Esophagus squamous epithelium (tissue), 5 donors: ENCODE measurements at regions not wholly inside any gene's neighbourhood (a gene's known extent, or its start where the extent isn't known, plus 50 kb on each side); places are given as distances from the start of the nearest gene placed in this dataset.
"Not testable (repeated sequence)": the region's sequence is repeated elsewhere in the genome, so short reads cannot be mapped to it uniquely, and the experiment has no call there.

Source experiments
- DNase-seq: peaks from one replicate; lab custom pipeline; 2025; lab: John Stamatoyannopoulos, UW
- H3K27ac ChIP-seq, 4 donors: fragments of 200-600 bp; sonication (generic); one replicate each; pipeline ENCODE4 v1.5.1; 2016 to 2019; ENCODE audit warnings: mild to moderate bottlenecking in 1 of 4
- H3K27me3 ChIP-seq, 4 donors: fragments of 200-600 bp; sonication (generic); 1 replicate in 3 of 4; 2 replicates in 1 of 4; pipeline versions ENCODE4 v1.5.1 to v1.6.0; 2017 to 2021; ENCODE audit warnings: antibody characterized with exemption in 1 of 4
- H3K36me3 ChIP-seq, 3 donors: fragments of 200-600 bp; sonication (generic); one replicate each; pipeline ENCODE4 v1.5.1; 2016 to 2019
- H3K4me1 ChIP-seq, 3 donors: fragments of 200-600 bp; sonication (generic); one replicate each; pipeline ENCODE4 v1.5.1; 2017 to 2019
- H3K4me3 ChIP-seq, 4 donors: fragments of 200-600 bp; sonication (generic); 1 replicate in 3 of 4; 2 replicates in 1 of 4; pipeline ENCODE4 v1.5.1; 2016 to 2019; ENCODE audit warnings: mild to moderate bottlenecking in 2 of 4, moderate library complexity in 1 of 4
- H3K9me3 ChIP-seq, 3 donors: fragments of 200-600 bp; sonication (generic); one replicate each; pipeline ENCODE4 v1.5.1; 2016 to 2019
- POLR2A ChIP-seq, 4 donors: fragments of 450-650 bp; IDR thresholded peaks; one replicate each; pipeline ENCODE4 v1.6.1; 2017; ENCODE audit warnings: antibody characterized with exemption in 4 of 4, mild to moderate bottlenecking in 4 of 4, moderate library complexity in 3 of 4
- WGBS, 2 donors: methylation state at CpG; one replicate each; pipeline ENCODE4 v1.1.5; 2018; 5-methylcytosine and 5-hydroxymethylcytosine counted together
- intact Hi-C: fragments of 100-400 bp; cut with DNase I; formaldehyde crosslinking; loops from one replicate; pipeline ENCODE4 v1.15.0; 2022
- TF ChIP-seq, protein P1 (sequence below), 6 experiments: fragments of 450-650 bp in 4 of 6; fragments of 200-600 bp in 2 of 6; sonication (generic) in 2 of 6; IDR thresholded peaks; one replicate each; pipeline ENCODE4 v1.5.1; 2016 to 2019; ENCODE audit warnings: antibody characterized with exemption in 6 of 6, mild to moderate bottlenecking in 4 of 6, moderate library complexity in 4 of 6
- donor health status: DM: yes; HTN: yes; CAD: no.

DNA sequence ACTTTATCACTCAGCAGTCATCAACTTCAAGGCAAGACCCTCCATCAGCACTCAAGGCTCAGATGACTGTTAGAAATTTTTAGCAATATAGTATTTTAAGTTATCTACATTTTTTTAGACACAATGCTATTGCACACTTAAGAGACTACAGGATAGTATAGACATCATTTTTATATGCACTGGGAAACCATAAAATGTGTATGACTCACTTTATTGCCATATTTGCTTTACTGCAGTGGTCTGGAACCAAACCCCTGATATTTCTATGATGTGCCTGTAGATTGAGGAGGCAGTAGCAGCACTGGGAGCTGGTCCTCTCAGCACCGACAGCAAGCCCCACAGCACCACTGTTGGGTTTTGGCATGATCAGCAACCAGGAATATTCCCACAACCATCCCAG, 264.8 kb upstream of the HNRNPA3 start:
- H3K4me1 ChIP-seq: no peaks in the 10 kb centered on the region
- no peak for DNase-seq
- no peaks in the 10 kb centered on the region for H3K9me3 ChIP-seq
- WGBS, 2 donors: 80% methylated on average over 1 of the region's 1 CpG; no CpG with 5 or more reads in 1 of the 2 donors
- no peaks in the 10 kb centered on the region for H3K36me3 ChIP-seq
- H3K27me3 ChIP-seq: no peaks in the 10 kb centered on the region
- H3K4me3 ChIP-seq: no peak overlapping the region
- no peak for TF ChIP-seq POLR2A (IDR thresholded peaks at IDR 0.05)
- TF ChIP-seq, protein P1, sequence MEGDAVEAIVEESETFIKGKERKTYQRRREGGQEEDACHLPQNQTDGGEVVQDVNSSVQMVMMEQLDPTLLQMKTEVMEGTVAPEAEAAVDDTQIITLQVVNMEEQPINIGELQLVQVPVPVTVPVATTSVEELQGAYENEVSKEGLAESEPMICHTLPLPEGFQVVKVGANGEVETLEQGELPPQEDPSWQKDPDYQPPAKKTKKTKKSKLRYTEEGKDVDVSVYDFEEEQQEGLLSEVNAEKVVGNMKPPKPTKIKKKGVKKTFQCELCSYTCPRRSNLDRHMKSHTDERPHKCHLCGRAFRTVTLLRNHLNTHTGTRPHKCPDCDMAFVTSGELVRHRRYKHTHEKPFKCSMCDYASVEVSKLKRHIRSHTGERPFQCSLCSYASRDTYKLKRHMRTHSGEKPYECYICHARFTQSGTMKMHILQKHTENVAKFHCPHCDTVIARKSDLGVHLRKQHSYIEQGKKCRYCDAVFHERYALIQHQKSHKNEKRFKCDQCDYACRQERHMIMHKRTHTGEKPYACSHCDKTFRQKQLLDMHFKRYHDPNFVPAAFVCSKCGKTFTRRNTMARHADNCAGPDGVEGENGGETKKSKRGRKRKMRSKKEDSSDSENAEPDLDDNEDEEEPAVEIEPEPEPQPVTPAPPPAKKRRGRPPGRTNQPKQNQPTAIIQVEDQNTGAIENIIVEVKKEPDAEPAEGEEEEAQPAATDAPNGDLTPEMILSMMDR (IDR thresholded peaks at IDR 0.05): no peak
- no peak overlapping the region for H3K27ac ChIP-seq
- intact Hi-C loops: no loop called here

DNA sequence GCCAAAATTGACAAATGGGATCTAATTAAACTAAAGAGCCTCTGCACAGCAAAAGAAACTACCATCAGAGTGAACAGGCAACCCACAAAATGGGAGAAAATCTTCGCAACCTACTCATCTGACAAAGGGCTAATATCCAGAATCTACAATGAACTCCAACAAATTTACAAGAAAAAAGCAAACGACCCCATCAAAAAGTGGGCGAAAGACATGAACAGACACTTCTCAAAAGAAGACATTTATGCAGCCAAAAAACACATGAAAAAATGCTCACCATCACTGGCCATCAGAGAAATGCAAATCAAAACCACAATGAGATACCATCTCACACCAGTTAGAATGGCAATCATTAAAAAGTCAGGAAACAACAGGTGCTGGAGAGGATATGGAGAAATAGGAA, 261.4 kb upstream of the HNRNPA3 start:
- H3K27ac ChIP-seq, DNase-seq, H3K4me1 ChIP-seq, H3K9me3 ChIP-seq, H3K36me3 ChIP-seq, H3K27me3 ChIP-seq, H3K4me3 ChIP-seq, intact Hi-C loops: not testable (repeated sequence)
- 70 to 77% methylated on average over 2 to 3 of the region's 3 CpGs for whole genome bisulfite sequencing, 2 donors

DNA sequence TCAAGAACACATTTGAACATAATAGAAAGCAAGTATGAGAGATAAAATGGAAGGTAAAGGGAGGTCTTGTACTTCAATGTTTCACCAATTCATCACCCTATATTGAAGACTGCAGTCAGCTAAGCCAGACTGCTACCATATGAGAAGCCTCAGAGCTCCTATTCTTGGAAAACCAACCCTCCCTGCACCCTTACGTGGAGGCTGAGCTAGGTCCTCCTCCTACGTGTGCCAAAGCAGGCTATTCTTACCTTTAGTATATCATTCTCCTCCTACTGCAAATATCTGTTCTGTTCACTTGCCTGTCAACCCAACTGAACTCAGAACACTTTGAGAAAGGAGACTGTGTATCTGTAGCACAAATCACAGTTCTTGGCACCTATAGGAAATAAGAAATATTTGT, 255.8 kb upstream of the HNRNPA3 start:
- no peaks in the 10 kb centered on the region for H3K9me3 ChIP-seq
- TF ChIP-seq, protein P1 (IDR thresholded peaks at IDR 0.05): no peak
- no peak for TF ChIP-seq POLR2A (IDR thresholded peaks at IDR 0.05)
- DNase-seq: no peak
- H3K27ac ChIP-seq: no peak overlapping the region
- H3K4me3 ChIP-seq: no peak overlapping the region
- H3K27me3 ChIP-seq: peaks cover 0 to 6% (median 0%) of the 10 kb centered on the region in 4 donors
- intact Hi-C loops: no loop called here
- no peaks in the 10 kb centered on the region for H3K4me1 ChIP-seq
- H3K36me3 ChIP-seq: no peaks in the 10 kb centered on the region
- WGBS, 2 donors: 51 to 75% methylated on average over 1 to 2 of the region's 2 CpGs

DNA sequence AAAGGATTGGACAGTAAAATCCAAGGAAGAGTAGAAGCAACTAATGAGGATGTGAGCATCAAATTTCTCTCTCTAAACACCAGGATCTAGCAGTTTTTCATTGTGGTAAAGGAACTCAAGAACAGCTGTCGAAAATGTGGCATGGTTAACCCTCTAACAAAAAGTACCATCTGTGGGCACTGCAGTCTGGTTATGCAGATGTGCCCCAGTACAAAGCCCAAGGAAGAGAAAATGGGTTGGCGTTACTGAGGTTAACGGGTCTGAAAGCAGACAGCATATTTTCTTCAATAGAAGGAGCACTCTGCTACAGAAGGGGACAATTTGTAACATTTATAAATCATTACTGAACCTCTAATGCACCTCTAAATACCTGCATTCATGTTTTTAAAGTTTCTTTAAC, 253.0 kb upstream of the HNRNPA3 start:
- Histone ChIP-seq H3K36me3 (no peaks in the 10 kb centered on the region), H3K9me3 (no peaks in the 10 kb centered on the region), H3K4me3 (no peak overlapping the region), H3K27ac (no peak overlapping the region), H3K4me1 (no peaks in the 10 kb centered on the region), H3K27me3 (peaks cover 0 to 9% (median 0%) of the 10 kb centered on the region in 4 donors)
- TF ChIP-seq POLR2A (IDR thresholded peaks at IDR 0.05): no peak
- TF ChIP-seq, protein P1 (IDR thresholded peaks at IDR 0.05): no peak
- no peak for DNase-seq
- intact Hi-C loops: no loop called here
- 77 to 81% methylated on average over 3 of the region's 3 CpGs for WGBS, 2 donors

DNA sequence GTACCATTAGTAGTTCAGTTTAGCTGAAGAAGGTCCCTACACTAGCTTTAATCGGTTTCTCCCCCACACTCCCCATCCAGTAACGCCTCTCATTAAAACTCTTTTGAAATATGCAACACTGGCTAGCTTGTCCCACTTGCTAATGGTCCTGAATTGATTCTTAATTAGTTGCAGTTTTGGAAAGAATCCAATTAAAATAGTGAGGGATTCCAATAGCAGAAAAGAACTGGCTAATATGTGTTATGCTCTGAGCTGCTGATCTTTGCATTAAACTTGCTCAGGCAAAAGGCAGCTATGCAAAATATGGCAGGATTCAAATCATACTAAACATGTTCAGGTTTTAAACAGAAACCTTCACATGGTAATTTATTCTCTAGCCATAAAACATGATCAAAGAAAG, 252.5 kb upstream of the HNRNPA3 start:
- TF ChIP-seq, protein P1 (IDR thresholded peaks at IDR 0.05): no peak
- no peak for TF ChIP-seq POLR2A (IDR thresholded peaks at IDR 0.05)
- H3K4me1 ChIP-seq: no peaks in the 10 kb centered on the region
- H3K27ac ChIP-seq: no peak overlapping the region
- 91 to 93% methylated on average over 2 of the region's 2 CpGs for WGBS, 2 donors
- peaks cover 0 to 13% (median 0%) of the 10 kb centered on the region in 4 donors for H3K27me3 ChIP-seq
- no peak for DNase-seq
- H3K4me3 ChIP-seq: no peak overlapping the region
- intact Hi-C loops: no loop called here
- no peaks in the 10 kb centered on the region for H3K36me3 ChIP-seq
- H3K9me3 ChIP-seq: no peaks in the 10 kb centered on the region
